Activated naive CD4-positive, alpha-beta T cell treated with anti-CD3 and anti-CD28 coated beads, Interleukin-2, amount 10 ng/mL, durations not matched to agents 7 days and 5 days (primary cell): ENCODE measurements at regions not wholly inside any gene's neighbourhood (a gene's known extent, or its start where the extent isn't known, plus 50 kb on each side); places are given as distances from the start of the nearest gene placed in this dataset.
"Not testable (repeated sequence)": the region's sequence is repeated elsewhere in the genome, so short reads cannot be mapped to it uniquely, and the experiment has no call there.

Experiments
- CTCF ChIA-PET: fragments of 350-600 bp; sonication (Branson Sonifier 250); formaldehyde crosslinking; loops from one replicate; lab custom pipeline; 2021; ENCODE audit warnings: antibody characterized with exemption; lab: Charles Lee
- DNase-seq: peaks from one replicate; pipeline ENCODE4 v3.0.0-alpha.2; 2020
- H3K27ac Mint-ChIP-seq: one replicate; pipeline ENCODE4 v1.8.0; 2021; ENCODE audit warnings: mild to moderate bottlenecking, moderate library complexity, mixed read lengths
- H3K27me3 Mint-ChIP-seq: one replicate; pipeline ENCODE4 v1.8.0; 2021; ENCODE audit warnings: mild to moderate bottlenecking, mixed read lengths
- H3K36me3 Mint-ChIP-seq: one replicate; pipeline ENCODE4 v1.8.0; 2021; ENCODE audit warnings: mixed read lengths
- H3K4me1 Mint-ChIP-seq: one replicate; pipeline ENCODE4 v1.8.0; 2021; ENCODE audit warnings: mixed read lengths
- H3K4me3 Mint-ChIP-seq: one replicate; pipeline ENCODE4 v1.8.0; 2021; ENCODE audit warnings: mild to moderate bottlenecking, moderate library complexity, mixed read lengths
- H3K9me3 Mint-ChIP-seq: one replicate; pipeline ENCODE4 v1.8.0; 2021; ENCODE audit warnings: mixed read lengths

DNA sequence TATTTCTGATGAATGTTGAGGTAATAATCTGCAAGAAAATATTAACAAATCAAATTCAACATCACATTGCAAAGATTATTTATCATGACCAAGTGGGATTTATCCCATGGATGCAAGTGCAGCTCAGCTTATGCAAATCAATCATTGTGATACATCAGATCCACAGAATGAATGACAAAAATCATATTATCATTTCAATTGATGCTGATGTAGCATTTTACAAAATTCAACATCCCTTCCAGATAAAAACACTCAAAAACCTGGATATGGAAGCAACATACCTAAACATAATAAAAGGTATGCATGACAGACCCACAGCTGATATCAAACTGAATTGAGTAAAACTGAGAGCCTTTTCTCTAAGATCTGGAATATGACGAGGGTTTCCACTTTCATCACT lies 1915.4 kb downstream of the ARAP2 start:
- Mint-ChIP-seq H3K4me1 (no peaks in the 10 kb centered on the region), H3K27me3 (no peaks in the 10 kb centered on the region), H3K27ac (no peak overlapping the region), H3K4me3 (no peak overlapping the region), H3K9me3 (peaks cover 6% of the 10 kb centered on the region), H3K36me3 (no peaks in the 10 kb centered on the region)
- CTCF ChIA-PET: no interaction called here
- DNase-seq: no peak

DNA sequence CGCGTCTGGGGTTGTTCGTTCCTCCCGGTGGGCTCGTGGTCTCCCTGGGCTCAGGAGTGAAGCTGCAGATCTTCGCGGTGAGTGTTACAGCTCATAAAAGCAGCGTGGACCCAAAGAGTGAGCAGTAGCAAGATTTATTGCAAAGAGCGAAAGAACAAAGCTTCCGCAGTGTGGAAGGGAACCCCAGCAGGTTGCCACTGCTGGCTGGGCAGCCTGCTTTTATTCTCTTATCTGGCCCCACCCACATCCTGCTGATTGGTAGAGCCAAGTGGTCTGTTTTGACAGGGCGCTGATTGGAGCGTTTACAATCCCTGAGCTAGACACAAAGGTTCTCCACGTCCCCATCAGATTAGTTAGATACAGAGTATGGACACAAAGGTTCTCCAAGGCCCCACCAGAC lies 1909.2 kb downstream of the ARAP2 start:
- H3K27me3 Mint-ChIP-seq, H3K27ac Mint-ChIP-seq, CTCF ChIA-PET, H3K4me3 Mint-ChIP-seq, H3K4me1 Mint-ChIP-seq, H3K9me3 Mint-ChIP-seq, H3K36me3 Mint-ChIP-seq, DNase-seq: not testable (repeated sequence)

DNA sequence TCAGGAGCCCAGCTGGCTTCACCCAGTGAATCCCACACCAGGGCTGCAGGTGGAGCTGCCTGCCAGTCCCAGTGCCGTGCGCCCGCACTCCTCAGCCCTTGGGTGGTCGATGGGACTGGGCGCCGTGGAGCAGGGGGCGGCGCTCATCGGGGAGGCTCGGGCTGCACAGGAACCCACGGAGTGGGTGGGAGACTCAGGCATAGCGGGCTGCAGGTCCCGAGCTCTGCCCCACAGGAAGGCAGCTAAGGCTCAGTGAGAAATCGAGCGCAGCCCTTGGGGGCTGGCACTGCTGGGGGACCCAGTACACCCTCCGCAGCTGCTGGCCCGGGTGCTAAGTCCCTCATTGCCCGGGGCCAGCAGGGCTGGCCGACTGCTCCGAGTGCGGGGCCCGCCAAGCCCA lies 1908.8 kb downstream of the ARAP2 start:
- H3K27ac Mint-ChIP-seq, H3K4me3 Mint-ChIP-seq, H3K27me3 Mint-ChIP-seq, DNase-seq, H3K4me1 Mint-ChIP-seq, CTCF ChIA-PET, H3K9me3 Mint-ChIP-seq, H3K36me3 Mint-ChIP-seq: not testable (repeated sequence)

DNA sequence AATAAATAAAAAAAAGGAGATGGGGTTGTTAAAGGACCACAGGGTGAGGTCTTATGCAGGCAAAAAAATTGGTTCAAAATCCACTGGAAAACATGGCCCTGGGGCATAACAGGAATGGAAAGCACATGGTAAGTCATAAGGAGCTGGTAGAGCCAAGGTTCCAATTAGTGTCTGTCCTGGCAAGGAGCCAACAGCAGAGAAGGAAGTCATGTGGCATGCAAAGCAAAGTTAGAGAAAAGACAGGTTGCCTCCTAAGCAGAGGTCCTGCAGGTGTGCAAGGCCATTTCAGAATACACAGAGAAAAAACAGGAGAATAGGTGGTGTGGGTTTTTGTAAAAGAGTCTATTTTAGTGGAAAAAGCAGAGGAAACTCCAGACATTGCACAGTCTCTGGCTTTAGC lies 1881.7 kb downstream of the ARAP2 start:
- no peaks in the 10 kb centered on the region for H3K36me3 Mint-ChIP-seq
- no peak overlapping the region for H3K27ac Mint-ChIP-seq
- H3K27me3 Mint-ChIP-seq: no peaks in the 10 kb centered on the region
- H3K4me3 Mint-ChIP-seq: no peak overlapping the region
- CTCF ChIA-PET: no interaction called here
- H3K4me1 Mint-ChIP-seq: no peaks in the 10 kb centered on the region
- peaks cover 11% of the 10 kb centered on the region for H3K9me3 Mint-ChIP-seq
- DNase-seq: no peak

DNA sequence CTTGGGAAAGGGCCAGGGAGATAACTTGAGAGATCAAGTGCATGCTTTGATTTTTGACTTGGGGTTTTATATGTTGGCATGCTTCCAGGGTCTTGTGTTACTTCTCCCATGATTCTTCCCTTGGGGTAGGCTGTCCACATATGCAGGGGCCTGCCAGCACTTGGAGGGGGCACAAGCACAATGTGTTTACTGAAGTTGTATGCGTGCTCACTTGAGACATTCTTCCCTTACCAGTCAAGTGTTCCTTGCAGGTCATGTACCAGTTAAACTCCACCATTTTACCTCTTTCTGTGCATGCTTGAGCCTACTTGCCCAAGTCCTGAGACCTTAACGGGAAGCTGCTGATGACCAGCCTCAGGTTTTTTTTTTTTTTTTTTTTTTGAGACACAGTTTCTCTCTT lies 1880.5 kb downstream of the ARAP2 start:
- CTCF ChIA-PET: no interaction called here
- no peaks in the 10 kb centered on the region for H3K27me3 Mint-ChIP-seq
- peaks cover 10% of the 10 kb centered on the region for H3K9me3 Mint-ChIP-seq
- H3K4me1 Mint-ChIP-seq: no peaks in the 10 kb centered on the region
- no peak for DNase-seq
- H3K36me3 Mint-ChIP-seq: no peaks in the 10 kb centered on the region
- H3K27ac Mint-ChIP-seq: no peak overlapping the region
- no peak overlapping the region for H3K4me3 Mint-ChIP-seq

DNA sequence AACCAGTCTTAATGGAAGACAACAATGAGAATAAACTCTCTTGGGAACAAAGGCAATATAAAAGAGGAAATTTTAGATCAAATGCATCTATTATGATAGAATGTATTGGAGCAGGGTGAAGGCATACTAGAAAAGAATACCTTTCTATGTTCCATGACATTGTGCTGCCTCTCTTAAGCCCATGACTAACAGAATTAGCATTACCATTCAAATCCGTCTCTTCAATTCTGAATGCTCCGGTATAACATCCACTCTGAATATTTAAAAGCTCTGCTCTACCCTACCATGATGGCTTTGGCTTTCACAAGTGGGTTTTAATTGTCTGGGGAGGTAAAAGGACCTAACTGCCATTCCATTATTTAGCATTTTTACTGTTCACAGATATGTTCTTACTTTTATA lies 1878.4 kb downstream of the ARAP2 start:
- H3K27me3 Mint-ChIP-seq: no peaks in the 10 kb centered on the region
- H3K9me3 Mint-ChIP-seq: peaks cover 11% of the 10 kb centered on the region
- no peak for DNase-seq
- no peaks in the 10 kb centered on the region for H3K36me3 Mint-ChIP-seq
- CTCF ChIA-PET: no interaction called here
- H3K27ac Mint-ChIP-seq: no peak overlapping the region
- H3K4me3 Mint-ChIP-seq: no peak overlapping the region
- H3K4me1 Mint-ChIP-seq: no peaks in the 10 kb centered on the region

DNA sequence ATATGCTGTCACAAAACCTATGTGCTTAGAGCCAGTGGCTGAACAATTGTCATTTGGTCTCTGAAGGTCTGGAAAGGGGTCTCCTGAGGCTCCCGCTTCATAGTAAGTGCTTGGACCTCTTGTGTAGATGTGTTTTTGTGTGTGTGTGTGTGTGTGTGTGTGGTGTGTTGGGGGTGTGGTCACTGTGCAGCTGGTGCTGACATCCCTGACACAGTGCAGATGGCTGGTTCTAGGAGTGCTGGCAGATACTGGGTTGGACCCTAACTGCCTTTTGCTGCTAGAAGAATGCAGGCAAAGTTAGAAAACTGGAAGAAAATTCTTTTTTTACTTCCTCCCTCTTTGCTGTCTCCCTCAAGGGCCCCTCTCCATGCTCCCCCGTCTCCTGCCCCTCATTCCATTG lies 1872.6 kb downstream of the ARAP2 start:
- CTCF ChIA-PET: no interaction called here

DNA sequence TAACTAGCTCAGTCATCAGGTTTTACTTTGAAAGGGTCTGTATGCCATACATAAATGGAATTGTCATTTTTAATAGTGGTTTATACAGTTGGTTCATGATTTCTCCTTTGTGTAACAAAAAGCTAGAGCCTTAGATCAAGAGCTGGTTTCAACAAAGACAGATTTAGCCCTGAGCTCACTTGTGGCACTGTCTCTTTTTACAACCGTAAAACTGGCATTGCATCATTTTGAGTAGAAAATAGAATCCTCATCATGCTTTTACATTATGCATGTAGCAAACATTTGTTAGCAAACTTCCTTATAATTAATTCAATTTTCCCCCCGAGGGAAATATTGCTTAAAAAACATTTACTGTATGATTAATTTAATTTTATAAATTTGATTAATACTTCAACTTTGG lies 1871.5 kb downstream of the ARAP2 start:
- Mint-ChIP-seq H3K4me3 (no peak overlapping the region), H3K9me3 (peaks cover 7% of the 10 kb centered on the region), H3K27ac (no peak overlapping the region), H3K4me1 (no peaks in the 10 kb centered on the region), H3K27me3 (no peaks in the 10 kb centered on the region), H3K36me3 (no peaks in the 10 kb centered on the region)
- no peak for DNase-seq
- CTCF ChIA-PET: no interaction called here

More for the DNA sequence above, 1872.6 kb downstream of the ARAP2 start:
- Mint-ChIP-seq H3K36me3 (no peaks in the 10 kb centered on the region), H3K9me3 (peaks cover 7% of the 10 kb centered on the region), H3K27me3 (no peaks in the 10 kb centered on the region), H3K4me1 (no peaks in the 10 kb centered on the region), H3K27ac (no peak overlapping the region), H3K4me3 (no peak overlapping the region)
- no peak for DNase-seq

DNA sequence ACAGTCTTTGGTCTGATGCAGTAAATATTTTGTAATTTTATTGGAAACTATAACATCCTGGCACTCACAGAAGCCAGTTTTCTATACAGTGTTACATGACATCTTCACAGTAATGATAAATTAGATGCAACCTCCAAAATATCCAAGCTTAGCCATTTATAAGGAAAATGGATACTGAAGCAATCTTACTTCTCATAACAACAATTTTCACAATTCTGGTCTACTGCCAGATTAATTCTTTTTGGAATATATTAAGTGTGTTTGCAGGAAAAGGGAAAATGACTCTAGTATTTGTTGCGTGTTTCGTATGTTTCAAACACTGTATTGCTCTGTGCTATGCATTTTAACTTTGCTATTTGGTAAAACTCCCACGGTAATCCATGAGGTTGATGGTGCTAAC lies 1870.9 kb downstream of the ARAP2 start:
- no peak overlapping the region for H3K27ac Mint-ChIP-seq
- CTCF ChIA-PET: no interaction called here
- H3K4me3 Mint-ChIP-seq: no peak overlapping the region
- no peaks in the 10 kb centered on the region for H3K36me3 Mint-ChIP-seq
- peaks cover 6% of the 10 kb centered on the region for H3K9me3 Mint-ChIP-seq
- DNase-seq: no peak
- H3K4me1 Mint-ChIP-seq: no peaks in the 10 kb centered on the region
- no peaks in the 10 kb centered on the region for H3K27me3 Mint-ChIP-seq

DNA sequence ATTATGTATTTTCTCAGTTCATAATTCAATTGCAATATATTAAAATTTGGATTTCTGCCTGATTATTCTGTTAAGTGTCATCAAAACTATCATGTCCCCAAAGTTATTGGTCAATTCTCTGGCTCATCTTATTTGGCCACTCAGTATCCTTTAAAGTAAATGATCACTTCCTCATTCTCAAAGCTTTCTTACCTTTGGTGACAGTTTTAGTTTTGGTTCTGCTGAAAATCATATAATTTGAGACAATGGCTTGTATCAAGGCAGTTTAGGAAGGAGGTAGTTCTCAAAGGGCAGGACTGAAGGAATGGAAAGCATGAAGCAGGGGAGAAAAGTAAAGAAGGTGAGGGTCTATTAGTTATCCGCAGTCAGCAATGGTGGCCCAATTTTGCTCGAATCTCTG lies 1832.1 kb downstream of the ARAP2 start:
- Mint-ChIP-seq H3K4me1 (no peaks in the 10 kb centered on the region), H3K27ac (no peak overlapping the region), H3K36me3 (no peaks in the 10 kb centered on the region), H3K27me3 (no peaks in the 10 kb centered on the region), H3K4me3 (no peak overlapping the region), H3K9me3 (peaks cover 16% of the 10 kb centered on the region)
- CTCF ChIA-PET: no interaction called here
- no peak for DNase-seq

DNA sequence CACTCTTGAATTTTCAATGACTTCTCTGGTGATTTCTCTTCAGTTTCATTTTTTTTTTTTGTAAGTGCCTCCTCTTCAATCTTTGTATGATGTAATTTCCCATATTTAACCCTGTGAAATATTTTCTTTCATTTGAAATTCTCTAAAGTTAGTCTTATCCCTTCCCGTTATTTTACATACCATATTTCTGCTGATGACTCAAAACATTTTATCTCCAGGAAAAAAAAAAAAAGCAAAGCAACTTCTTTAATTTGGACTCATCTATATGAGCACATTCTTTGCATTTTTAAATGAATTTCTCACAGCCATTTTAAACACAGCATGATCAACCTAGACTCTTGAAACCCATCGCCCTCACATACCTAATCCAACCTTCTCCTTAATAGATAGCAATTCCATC lies 1831.4 kb downstream of the ARAP2 start:
- H3K27ac Mint-ChIP-seq: no peak overlapping the region
- H3K9me3 Mint-ChIP-seq: peaks cover 16% of the 10 kb centered on the region
- H3K27me3 Mint-ChIP-seq: no peaks in the 10 kb centered on the region
- no peaks in the 10 kb centered on the region for H3K4me1 Mint-ChIP-seq
- no peaks in the 10 kb centered on the region for H3K36me3 Mint-ChIP-seq
- no peak for DNase-seq
- CTCF ChIA-PET: no interaction called here
- H3K4me3 Mint-ChIP-seq: no peak overlapping the region

DNA sequence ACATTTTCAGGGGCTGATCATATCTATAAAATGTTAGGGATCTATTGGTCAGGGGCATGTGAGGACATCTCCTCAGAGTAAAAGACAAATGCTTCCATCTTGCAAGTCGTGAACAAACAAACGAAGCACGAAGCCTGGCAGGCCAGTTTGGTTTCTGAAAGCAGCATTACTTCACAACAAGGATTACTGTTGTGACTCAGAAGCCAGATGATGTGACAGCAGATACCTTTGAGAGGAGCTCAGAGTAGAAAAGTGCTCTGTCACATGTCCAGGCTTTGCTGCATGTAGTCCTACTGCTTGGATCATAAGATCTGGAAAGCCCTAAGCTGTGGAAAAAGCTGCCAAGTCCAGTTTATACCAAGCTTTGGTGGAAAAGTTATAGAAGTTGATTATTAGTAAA lies 1827.2 kb downstream of the ARAP2 start:
- no peaks in the 10 kb centered on the region for H3K4me1 Mint-ChIP-seq
- CTCF ChIA-PET: no interaction called here
- H3K27me3 Mint-ChIP-seq: no peaks in the 10 kb centered on the region
- DNase-seq: no peak
- no peaks in the 10 kb centered on the region for H3K36me3 Mint-ChIP-seq
- H3K4me3 Mint-ChIP-seq: no peak overlapping the region
- H3K27ac Mint-ChIP-seq: no peak overlapping the region
- H3K9me3 Mint-ChIP-seq: peaks cover 8% of the 10 kb centered on the region

DNA sequence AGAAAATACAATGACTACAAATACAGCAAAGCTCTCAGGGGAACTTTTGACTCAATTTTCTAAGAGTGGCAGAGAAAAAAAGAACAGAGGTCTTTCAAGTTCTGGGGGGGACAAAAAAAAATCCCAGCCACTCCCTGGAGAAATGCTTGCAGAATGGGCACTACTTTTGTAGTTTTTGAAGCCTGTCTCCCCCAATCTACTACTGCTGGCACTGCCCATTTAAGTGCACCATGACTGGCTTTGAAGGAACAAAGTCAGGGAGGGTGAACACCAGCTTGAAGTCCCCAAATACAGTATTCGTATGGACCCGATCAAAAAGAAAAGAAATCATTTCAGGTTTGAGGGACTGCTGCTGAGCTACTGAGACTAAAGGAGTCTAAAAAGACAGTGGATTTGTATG lies 1824.4 kb downstream of the ARAP2 start:
- DNase-seq: no peak
- no peaks in the 10 kb centered on the region for H3K4me1 Mint-ChIP-seq
- no peak overlapping the region for H3K27ac Mint-ChIP-seq
- H3K36me3 Mint-ChIP-seq: no peaks in the 10 kb centered on the region
- CTCF ChIA-PET: no interaction called here
- peaks cover 5% of the 10 kb centered on the region for H3K9me3 Mint-ChIP-seq
- no peak overlapping the region for H3K4me3 Mint-ChIP-seq
- H3K27me3 Mint-ChIP-seq: no peaks in the 10 kb centered on the region

DNA sequence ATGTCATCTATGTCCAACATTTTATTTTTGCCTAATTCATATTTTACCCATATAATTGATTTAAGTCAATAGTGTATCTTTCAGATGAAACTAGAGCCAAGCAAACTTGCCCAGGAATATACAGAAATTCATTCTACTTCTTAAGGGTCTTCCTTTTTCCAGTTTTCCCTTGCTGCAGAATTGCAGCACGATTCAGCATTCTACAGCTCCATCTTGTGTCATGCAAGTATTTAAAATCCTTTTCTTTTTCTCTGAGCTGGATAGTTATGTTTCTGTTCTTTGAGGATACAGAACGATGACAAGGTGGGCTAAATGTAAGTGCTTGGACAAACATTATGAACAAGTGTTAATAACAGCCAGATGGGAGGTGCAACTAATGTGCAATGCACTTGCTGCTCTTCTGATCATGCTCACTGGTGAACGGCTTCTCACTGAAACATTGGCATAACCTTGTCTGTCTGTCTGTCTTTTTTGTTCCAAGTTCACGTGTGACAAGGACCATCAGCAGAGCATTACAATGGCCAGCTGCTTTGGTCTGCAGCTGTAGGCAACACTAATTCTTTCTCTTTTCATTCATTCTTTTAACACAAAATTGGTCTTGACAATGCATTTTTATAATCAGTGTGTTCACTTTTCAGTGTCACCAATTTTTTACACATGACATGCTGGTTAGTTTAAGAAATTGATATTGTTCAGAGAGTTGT lies 1821.7 kb downstream of the ARAP2 start:
- Mint-ChIP-seq H3K27ac (no peak overlapping the region), H3K27me3 (no peaks in the 10 kb centered on the region), H3K4me1 (no peaks in the 10 kb centered on the region), H3K9me3 (peaks cover 5% of the 10 kb centered on the region), H3K4me3 (no peak overlapping the region), H3K36me3 (no peaks in the 10 kb centered on the region)
- no peak for DNase-seq
- CTCF ChIA-PET: no interaction called here

DNA sequence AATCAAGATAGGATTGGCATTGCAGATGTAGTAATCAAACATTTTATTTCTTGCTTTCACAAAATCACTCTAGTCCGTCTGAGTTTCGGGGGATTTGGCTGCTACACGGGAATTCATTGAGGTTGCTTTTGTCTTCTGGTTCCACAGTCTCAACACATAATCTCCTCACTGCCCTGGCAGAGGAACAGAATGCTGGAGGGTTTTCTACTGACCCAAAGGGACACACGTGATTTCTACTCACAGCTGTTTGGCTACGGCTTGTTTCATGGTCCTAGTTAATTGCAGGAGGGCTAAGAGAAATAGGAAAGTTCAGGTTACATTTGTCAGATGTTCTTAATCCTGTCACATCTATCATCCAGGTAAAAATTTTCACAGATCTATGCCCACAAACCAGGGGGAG lies 1811.6 kb downstream of the ARAP2 start:
- H3K27me3 Mint-ChIP-seq: no peaks in the 10 kb centered on the region
- H3K4me3 Mint-ChIP-seq: no peak overlapping the region
- no peak overlapping the region for H3K27ac Mint-ChIP-seq
- H3K9me3 Mint-ChIP-seq: peaks cover 7% of the 10 kb centered on the region
- H3K36me3 Mint-ChIP-seq: no peaks in the 10 kb centered on the region
- no peak for DNase-seq
- no peaks in the 10 kb centered on the region for H3K4me1 Mint-ChIP-seq
- CTCF ChIA-PET: no interaction called here

DNA sequence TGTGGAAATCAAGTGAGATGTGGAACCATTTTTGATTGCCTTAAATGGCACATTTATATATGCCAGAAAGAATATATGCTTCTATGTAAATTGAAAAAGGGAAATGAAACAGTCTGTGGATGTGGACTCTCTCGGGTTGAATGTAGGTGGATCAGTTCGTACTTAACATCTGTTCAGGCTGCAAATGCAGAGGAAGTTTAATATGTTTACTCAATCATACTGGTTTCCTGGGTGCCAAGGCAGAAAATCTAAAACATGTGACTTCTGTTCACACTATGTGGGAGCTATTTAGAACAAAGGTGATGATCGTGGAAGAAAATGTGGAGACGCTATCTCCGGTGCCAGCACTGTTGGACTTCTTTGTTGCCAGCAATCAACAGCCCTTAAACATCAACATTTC lies 1809.9 kb downstream of the ARAP2 start:
- DNase-seq, H3K9me3 Mint-ChIP-seq, H3K4me3 Mint-ChIP-seq, H3K27ac Mint-ChIP-seq, H3K27me3 Mint-ChIP-seq, CTCF ChIA-PET, H3K4me1 Mint-ChIP-seq, H3K36me3 Mint-ChIP-seq: not testable (repeated sequence)
